Fibroblast of skin of left biceps (primary cell): ENCODE measurements at regions not wholly inside any gene's neighbourhood (a gene's known extent, or its start where the extent isn't known, plus 50 kb on each side); places are given as distances from the start of the nearest gene placed in this dataset.
"Not testable (repeated sequence)": the region's sequence is repeated elsewhere in the genome, so short reads cannot be mapped to it uniquely, and the experiment has no call there.

ENCODE experiments used
- DNase-seq, 2 experiments: peaks; one replicate each; pipeline ENCODE4 v3.0.0-alpha.2; 2013; ENCODE audit warnings: low read depth in 2 of 2

DNA sequence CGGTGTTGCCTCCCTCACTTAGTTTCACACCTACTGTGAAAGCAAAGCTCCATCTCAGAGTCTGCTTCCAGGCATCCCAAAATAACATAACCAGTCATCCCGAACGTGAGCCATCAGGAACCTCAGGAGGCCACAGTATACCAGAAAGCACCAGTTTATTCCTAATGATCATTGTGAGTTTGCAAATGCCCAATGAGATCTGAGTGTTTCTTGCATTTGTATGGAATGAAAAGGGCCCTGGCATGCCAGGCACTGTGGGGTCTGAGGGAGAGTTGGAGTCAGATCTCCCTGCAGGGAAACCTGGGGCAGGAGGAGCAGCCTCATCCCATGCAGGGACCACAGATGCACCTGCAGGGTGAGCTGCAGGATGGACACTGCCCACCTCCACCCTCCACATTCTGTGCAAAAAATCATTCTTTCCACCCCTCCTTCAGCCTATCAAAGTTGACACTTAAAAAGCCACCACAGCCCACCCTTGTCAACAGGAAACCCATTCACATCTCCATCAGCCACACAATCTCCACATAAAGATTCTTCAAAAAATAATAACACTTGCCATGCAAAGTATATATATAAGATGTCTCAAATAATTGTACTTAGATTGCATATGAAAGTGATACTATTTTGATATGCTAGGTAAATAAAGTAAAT is 112.3 kb downstream of the GGTLC2 start:
- DNase-seq = not testable (repeated sequence)

DNA sequence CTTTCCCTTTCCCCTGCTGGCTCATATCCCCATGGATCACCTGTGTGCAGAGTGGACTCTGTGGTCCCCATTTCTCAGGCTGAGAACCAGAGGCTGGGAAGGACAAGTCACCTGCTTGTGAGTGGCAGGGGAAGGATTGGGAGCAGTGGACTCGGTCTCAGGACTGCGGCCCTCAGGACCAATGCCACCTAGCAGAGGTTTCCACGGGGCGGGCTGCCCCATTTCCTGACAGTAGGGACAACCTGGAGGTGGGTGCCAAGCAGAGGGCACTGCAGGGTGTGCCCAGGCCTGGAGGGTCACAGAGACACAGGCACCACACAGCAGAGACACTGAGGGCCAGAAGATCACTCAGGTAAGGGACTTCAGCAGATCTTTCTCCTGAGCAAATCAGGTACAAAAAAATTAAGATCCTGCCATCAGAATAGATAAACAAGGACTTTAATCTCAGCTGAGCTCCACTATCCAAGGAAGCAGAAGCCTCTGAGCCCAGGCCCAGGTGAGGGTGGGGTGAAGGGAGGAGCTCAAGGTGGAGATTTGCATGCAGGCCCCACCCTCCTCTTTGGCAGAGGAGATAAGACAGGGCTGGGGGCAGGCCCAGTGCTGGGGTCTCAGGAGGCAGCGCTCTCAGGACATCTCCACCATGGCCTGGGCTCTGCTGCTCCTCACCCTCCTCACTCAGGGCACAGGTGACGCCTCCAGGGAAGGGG is 113.8 kb downstream of the GGTLC2 start:
- DNase-seq = not testable (repeated sequence)

DNA sequence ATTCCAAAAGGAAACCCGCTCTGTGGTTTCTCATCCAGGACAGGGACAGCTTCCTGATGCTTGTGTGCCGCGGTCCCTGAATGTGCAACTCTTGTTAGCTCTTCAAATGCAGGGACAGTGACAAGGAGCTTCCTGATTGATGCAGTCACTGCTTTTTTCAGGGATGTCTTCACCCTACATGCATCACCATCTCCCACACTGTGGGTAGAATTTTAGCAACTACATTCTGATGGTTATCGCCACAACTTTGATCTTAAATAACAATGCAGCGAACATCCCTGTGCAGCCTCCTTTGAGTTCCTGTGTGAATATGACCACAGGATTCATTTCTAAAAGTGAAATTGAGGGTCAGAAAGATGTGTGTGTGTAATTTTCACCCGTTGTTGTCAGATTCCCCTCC is 115.0 kb downstream of the GGTLC2 start:
- DNase-seq = no peak

DNA sequence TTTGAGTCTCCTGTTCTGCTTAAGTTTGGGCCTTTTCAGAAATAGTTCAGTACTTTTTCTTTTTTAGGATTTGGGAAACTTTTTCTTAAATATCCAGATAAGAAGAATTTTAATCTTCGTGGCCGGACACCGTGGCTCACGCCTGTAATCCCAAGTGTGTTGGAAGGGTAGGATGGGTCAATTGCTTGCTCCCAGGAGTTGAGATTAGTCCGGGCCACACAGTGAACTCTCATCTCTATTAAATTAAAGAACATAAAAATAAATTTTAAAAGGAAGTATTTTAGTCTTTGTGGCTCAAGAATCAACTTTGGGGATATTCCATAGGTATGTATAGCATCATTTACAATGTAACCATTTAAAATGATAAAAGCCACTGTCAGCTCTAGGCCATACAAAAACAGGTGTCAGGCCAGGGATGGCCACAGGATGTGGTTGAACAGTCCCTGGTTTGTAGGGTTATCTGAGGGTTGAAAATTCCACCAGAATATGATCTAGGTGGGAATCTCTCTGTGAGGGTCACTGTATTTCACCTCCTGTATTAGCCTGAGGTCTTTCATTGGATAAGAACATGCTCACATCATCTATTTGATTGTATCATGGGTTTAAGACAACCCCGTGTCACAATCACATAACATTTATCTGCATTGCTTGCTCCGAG is 115.6 kb downstream of the GGTLC2 start:
- DNase-seq = no peak

DNA sequence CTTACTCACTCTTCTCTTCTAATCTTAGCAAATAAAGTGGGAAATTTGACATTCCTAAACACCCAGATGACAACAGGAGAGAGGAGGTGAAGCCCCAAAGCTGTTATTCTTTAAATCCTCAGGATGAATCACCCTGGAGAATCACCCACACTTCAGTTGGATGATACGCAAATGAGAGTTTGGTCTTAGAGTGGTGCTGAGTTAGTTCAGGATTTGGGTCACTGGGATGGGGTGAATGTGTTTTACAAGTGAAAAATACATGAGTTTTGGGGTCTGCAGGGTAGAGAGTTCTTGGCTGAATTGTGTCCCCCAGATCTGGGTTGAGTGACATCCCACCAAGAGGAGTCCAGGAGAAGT is 117.2 kb downstream of the GGTLC2 start:
- DNase-seq = no peak

DNA sequence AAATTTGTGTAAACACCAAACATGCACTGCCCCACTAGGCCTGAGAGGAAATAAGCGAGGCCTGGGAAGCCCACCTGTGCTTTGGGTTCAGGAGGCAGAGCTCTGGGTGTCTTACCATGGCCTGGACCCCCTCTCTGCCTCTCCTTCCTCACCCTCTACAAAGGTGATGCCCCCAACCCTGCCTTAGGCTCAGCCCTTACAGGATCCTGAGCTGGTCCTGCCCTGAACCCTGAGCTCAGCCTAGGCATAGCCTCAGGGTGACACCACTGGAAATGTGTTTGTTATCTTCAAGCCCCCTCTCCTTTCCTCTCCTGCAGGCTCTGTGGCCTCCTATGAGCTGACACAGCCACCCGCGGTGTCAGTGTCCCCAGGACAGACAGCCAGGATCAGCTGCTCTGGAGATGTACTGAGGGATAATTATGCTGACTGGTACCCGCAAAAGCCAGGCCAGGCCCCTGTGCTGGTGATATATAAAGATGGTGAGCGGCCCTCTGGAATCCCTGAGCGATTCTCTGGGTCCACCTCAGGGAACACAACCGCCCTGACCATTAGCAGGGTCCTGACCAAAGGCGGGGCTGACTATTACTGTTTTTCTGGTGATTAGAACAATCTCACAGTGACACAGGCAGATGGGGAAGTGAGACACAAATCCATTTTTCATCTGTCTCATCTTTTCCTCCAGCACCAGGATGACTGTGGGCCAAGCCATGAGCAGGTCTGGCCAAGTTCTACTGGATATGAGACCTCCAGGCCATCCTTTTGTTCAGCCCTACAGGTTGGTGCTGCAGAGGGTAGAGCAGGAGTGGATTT is 117.8 kb downstream of the GGTLC2 start:
- no peak for DNase-seq

DNA sequence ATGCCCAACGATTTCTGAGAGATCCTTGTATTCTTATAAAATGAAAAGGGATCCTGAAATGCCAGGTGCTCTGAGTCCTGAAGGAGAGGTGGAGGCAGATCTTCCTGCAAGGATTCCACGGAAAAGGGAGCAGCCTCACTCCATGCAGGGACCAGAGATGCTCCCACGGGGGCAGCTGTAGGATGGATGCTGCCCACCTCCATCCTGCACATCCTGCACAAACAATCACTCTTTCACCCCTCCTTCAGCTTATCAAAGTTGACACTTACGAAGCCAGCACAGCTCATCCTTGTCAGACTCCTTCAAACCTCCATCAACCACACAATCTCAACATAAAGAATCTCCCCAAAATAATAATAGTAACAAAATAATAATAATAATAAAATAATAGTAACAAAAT is 119.1 kb downstream of the GGTLC2 start:
- DNase-seq = no peak

DNA sequence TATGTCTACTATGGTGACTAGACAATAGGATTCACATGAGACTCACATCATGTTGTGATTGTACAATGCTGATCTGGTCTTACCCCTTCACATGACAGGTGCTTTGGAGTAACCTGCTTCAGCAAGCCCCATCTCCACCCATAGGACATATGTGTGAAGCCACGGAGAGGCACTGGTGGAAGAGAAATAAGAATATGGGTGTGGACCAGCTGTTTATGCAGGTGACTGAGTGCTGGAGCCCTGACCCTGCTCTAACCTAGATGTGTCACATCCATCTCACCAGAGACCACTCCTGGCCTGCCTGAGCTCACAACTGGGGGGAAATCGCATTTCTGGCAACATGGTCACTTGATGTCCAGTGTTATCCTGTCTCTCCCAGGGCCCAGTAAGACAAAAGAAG is 119.7 kb downstream of the GGTLC2 start:
- DNase-seq = no peak

DNA sequence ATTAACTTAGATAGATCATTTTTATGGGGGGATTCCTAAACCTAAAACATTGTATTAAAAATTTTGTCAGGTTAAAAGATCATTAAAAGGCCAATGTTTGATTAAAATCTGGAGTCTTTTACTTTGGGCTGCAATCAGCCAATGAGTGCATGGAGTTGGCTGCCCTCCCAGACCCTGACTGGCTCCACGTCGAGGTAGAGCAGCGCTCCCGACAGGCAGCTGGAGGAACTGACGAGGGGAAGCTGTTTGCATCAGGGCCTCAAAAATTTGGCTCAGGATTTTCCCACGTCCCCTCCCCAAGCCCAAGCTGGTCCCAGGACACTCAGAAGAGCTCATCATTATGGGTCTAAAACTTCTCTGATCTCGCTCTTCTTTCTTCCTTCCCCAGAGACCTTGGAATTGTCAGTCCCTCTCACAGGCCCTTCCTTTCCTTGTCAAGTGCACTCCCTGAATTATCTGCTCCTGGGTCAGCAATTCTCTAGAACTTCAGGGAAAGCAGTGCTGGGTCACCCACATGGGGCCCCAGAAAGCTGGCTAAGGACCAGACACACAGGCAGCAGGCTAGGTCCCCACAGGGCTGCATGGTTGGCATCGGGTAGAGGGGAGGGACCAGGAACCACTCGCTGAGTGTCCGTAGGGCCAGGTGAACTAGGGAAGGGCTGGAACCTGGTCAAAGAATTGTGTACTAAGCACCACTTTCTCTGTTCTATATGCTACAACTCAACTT is 119.6 kb upstream of the IGLL5 start:
- DNase-seq = no peak

DNA sequence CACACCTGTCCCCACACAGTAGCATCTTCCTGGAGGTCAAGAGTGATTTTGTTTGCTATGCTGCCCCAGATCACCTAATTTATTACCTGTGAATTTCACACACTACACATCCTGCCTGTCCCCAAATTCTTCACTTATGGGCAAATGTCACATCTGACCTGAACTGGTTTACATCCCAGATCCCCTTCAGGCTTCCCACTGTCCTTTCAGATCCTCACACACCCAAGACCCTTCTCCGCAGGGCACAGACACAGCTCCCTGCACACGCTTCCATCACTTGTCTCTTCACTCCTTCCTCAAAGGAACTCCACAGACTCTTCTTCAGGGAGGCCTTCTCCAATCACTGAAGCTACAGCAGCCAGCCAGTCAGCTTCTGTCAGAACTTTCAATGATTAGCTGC is 118.7 kb upstream of the IGLL5 start:
- DNase-seq = no peak

DNA sequence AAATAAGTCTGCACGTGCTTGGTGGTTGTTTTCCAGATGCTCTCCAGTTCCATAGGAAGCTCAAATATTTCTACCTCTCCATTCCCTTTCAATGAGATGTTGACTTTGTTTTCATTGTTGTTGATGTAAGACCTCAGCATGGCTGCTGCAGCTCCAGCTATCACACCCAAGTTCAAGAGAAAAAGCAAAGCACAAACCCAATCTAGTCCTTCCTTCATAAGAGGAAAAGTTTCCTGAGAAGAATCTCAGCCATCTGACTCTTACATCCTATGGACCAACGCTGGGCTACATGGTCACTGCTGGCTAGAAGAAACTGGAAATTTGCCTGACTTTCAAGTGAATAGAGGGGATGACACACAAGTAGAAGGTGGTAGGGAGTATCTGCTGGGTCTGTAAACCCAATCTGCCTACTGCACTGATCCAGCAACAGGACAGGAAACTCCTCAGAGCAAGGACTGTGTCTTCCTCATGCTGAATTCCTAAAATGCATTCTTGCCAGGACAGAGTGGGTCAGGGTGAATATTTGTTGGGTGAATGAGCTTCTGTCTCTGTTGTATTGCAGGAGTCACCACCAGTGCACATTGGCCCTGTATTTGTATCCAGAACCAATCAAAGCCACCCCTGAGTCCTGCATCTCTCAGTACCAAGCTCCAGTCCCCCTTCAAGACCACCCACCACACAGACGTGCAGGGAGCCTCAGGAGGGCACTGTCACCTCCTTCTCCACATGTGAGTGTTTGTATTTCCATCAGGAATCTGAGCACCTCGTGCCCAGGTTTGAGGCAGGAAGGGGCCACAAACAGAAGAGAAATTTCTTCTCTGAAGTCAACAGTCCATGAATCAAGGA is 118.0 kb upstream of the IGLL5 start:
- DNase-seq = no peak

DNA sequence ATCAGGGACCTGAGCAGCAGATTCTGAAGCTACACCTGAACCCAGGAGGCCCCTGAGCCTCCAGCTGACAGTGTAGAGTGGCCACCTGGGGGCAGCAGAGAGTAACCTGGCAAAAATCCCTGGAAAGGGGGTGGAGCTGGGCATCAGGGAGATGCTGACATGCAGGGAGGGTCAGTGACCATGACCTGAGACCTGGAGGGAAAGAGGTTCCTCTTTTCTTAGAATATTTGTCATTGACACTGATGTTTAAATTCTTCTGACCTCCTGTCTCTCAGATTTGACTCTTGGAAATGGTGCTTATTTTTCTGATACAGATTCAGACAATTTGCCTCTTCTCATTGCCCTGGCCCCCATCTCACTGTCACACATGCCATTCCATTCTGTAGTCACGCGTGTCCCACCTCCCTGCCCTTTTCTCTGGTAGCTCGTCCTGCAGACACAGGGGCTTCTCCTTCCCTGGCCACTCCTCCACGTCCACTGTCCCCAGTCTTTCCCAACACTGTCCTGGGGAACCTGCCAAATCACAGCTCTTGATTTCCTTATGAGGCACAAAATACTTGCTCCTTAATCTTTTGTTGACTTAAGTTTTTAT is 117.2 kb upstream of the IGLL5 start:
- no peak for DNase-seq

DNA sequence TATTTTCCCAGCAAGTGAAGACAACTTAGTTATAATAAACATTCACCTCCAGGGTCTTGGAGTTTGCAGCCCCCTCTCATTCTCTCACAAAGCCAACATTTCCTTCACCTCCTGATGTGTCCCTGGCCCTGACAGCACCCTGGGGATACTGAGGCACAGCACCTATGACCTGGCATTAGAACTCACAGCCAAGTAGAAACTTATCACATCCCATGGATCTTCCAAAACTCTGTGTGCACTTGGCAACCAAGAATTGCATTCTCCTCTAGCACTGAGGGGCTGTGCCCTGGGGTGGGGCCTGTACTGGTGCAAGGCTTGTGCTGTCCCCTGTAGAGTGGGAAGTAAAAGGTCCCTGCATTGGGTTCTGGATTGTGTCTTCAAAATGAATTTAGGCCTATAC is 116.7 kb upstream of the IGLL5 start:
- no peak for DNase-seq

DNA sequence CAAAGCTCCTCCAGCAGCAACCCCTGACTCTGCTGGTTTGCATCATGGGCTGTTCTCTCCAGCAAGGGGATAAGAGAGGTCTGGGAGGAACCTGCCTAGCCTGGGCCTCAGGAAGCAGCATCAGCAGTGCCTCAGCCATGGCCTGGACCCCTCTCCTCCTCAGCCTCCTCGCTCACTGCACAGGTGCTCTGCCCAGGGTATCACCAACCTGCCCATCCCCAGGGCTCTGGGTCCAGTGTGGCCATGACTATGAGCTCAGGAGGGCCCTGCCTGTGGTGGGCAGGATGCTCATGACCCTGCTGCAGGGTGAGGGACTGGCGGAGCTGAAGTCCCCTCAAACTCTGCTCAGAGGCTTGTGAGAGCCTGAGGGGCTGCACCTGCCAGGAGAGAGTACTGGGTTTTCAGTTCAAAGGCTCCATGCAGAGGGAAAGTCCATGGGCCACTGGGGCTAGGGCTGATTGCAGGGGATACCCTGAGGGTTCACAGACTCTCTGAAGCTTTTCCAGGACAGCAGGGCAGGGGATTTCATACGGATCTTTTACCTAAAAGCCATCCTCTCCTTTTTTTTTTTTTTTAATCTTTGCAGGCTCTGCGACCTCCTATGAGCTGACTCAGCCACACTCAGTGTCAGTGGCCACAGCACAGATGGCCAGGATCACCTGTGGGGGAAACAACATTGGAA is 115.8 kb upstream of the IGLL5 start:
- DNase-seq = no peak

DNA sequence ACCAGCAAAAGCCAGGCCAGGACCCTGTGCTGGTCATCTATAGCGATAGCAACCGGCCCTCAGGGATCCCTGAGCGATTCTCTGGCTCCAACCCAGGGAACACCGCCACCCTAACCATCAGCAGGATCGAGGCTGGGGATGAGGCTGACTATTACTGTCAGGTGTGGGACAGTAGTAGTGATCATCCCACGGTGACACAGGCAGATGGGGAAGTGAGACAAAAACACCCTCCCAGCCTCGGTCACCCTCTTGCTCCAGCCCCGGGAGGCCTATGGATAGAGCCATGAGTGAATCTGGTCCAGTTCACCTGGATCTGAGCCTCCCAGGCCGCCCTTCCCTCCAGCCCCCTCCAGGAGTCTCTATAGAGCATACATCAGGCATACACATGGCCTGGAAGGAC is 115.2 kb upstream of the IGLL5 start:
- DNase-seq = no peak

DNA sequence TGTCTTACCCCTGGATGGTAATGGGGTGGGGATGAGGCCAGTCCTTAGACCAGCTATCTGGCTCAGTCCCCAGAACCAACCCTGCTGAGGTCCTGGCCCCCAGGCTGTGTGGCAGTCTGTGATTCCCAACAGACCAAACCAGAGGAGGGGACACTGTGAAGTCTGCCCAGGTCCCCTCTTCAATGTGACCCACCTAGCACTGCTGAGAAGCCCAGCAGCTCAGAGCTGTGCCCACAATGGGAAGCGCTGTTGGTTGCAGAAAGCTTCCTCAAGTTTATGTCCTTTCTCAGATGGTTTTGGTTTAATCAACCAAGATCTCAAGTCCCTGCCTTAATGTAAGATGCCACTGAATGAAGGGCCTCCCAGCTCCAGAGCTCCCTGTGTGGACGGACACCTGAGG is 114.7 kb upstream of the IGLL5 start:
- DNase-seq = no peak

DNA sequence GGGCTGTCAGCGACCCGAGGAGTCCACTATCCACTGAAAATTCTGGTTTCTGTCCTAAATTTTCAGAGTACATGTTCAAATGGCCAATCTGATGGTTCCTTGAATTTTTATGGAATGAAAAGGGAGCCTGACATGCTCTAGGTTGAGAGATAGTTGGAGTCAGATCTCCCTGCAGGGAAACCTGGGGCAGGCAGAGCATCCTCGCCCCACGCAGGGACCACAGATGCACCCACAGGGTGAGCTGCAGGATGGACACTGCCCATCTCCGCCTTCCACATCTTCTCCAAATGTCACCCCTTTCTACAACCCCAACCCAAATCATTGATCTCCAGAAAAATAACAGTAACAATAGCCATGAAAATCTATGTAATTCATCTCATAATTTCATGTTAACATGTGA is 114.2 kb upstream of the IGLL5 start:
- DNase-seq = no peak

DNA sequence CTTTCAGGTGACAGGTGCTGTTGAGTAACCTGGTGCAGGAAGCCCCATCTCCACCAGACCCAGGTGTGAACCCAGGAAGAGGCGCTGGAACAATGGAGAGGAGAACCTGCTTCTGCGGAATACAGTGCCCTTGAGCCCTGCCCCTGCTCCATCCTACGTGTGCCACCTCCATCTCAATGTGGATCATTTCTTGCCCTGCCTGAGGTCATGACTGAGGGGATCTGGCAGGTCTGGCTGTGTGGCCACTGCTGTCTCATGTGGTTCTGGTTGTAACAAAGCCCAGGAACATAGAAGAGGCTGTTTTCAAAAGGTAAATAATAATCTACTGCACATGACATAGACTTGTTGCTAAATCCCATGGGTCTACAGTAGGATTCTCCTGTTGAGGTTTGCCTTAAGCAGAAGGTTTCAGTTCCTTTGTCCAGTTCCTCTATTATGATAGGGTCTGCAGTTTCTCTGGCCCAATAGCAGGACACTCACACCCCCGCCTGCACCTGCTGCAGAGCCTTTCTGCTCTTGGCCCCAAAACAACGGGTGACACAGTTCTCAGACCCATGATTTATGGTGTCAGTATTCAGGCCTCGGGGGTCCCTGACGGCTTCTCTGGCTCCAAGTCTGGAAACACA is 113.5 kb upstream of the IGLL5 start:
- DNase-seq = no peak

DNA sequence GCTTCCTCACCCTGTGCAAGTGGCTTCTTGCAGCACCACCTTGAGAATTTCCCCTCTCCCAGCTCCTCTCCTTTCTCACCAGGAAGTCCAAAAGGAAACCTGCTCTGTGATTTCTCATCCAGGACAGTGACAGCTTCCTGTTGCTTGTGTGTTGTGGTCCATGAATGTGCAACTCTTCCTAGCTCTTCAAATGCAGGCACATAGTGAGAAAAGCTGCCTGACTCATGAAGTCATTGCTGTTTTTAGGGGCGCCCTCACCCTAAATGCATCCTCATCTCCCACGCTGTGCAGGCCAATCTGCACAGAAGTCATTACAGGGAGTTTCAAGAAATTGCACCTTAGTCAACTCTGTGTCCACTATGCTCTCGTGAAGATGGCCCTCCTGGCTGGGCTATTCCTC is 112.9 kb upstream of the IGLL5 start:
- not testable (repeated sequence) for DNase-seq
